H9 (cell line): ENCODE measurements at regions not wholly inside any gene's neighbourhood (a gene's known extent, or its start where the extent isn't known, plus 50 kb on each side); places are given as distances from the start of the nearest gene placed in this dataset.

Experiments
- DNase-seq: peaks from one replicate; pipeline ENCODE4 v3.0.0-alpha.2; 2017
- H2AFZ ChIP-seq: one replicate; pipeline ENCODE4 v1.6.1; 2013; ENCODE audit warnings: mild to moderate bottlenecking, low read length, control low read depth, moderate library complexity
- H2AK5ac ChIP-seq: 2 replicates; pipeline ENCODE4 v1.6.1; 2013; ENCODE audit warnings: low read length, control low read depth, mixed read lengths; ENCODE audit not compliant: insufficient read length
- H2BK120ac ChIP-seq: one replicate; pipeline ENCODE4 v1.6.1; 2013; ENCODE audit warnings: low read depth, mild to moderate bottlenecking, low read length, control low read depth, inconsistent platforms; ENCODE audit not compliant: poor library complexity, severe bottlenecking
- H2BK12ac ChIP-seq: 2 replicates; pipeline ENCODE4 v1.6.1; 2013; ENCODE audit warnings: low read length, control low read depth, mixed read lengths, low read depth; ENCODE audit not compliant: insufficient read length
- H2BK15ac ChIP-seq: 2 replicates; pipeline ENCODE4 v1.6.1; 2013; ENCODE audit warnings: low read depth, low read length, control low read depth
- H2BK20ac ChIP-seq: one replicate; pipeline ENCODE4 v1.6.1; 2013; ENCODE audit warnings: low read depth, mild to moderate bottlenecking, low read length, control low read depth, inconsistent platforms; ENCODE audit not compliant: poor library complexity, severe bottlenecking
- H2BK5ac ChIP-seq: 2 replicates; pipeline ENCODE4 v1.6.1; 2013; ENCODE audit warnings: low read length, control low read depth, mixed read lengths; ENCODE audit not compliant: insufficient read length
- H3K14ac ChIP-seq: 2 replicates; pipeline ENCODE4 v1.6.1; 2013; ENCODE audit warnings: low read length, control low read depth; ENCODE audit not compliant: insufficient read depth
- H3K18ac ChIP-seq: 2 replicates; pipeline ENCODE4 v1.6.1; 2013; ENCODE audit warnings: low read depth, mild to moderate bottlenecking, mixed read lengths, low read length, control low read depth; ENCODE audit not compliant: insufficient read length
- H3K23ac ChIP-seq: 2 replicates; pipeline ENCODE4 v1.6.1; 2013; ENCODE audit warnings: low read length, control low read depth, mixed read lengths, low read depth; ENCODE audit not compliant: insufficient read length
- H3K23me2 ChIP-seq: 2 replicates; pipeline ENCODE4 v1.6.1; 2013; ENCODE audit warnings: low read depth, mild to moderate bottlenecking, mixed read lengths, low read length, control low read depth; ENCODE audit not compliant: insufficient read length, poor library complexity, severe bottlenecking
- H3K27ac ChIP-seq: 2 replicates; pipeline ENCODE4 v1.5.1; 2013; ENCODE audit warnings: low read length, control low read depth, mixed read lengths, low read depth; ENCODE audit not compliant: insufficient read length
- H3K27me3 ChIP-seq: 2 replicates; pipeline ENCODE4 v1.6.1; 2013; ENCODE audit warnings: low read length, control low read depth, inconsistent platforms; ENCODE audit not compliant: insufficient read depth
- H3K4ac ChIP-seq: 2 replicates; pipeline ENCODE4 v1.6.1; 2013; ENCODE audit warnings: low read depth, mild to moderate bottlenecking, control low read depth, inconsistent platforms, low read length, moderate library complexity
- H3K4me1 ChIP-seq: 2 replicates; pipeline ENCODE4 v1.6.1; 2013; ENCODE audit warnings: low read length, control low read depth, inconsistent platforms; ENCODE audit not compliant: insufficient read depth
- H3K4me2 ChIP-seq: 2 replicates; pipeline ENCODE4 v1.6.1; 2013; ENCODE audit warnings: low read length, control low read depth, mixed read lengths; ENCODE audit not compliant: insufficient read length, insufficient read depth
- H3K56ac ChIP-seq: 2 replicates; pipeline ENCODE4 v1.6.1; 2013; ENCODE audit warnings: low read depth, mild to moderate bottlenecking, mixed read lengths, low read length, control low read depth; ENCODE audit not compliant: insufficient read length
- H3K79me1 ChIP-seq: 2 replicates; pipeline ENCODE4 v1.6.1; 2013; ENCODE audit warnings: low read depth, mild to moderate bottlenecking, moderate library complexity, low read length, control low read depth, inconsistent platforms; ENCODE audit not compliant: insufficient read depth, poor library complexity, severe bottlenecking
- H3K79me2 ChIP-seq: 2 replicates; pipeline ENCODE4 v1.6.1; 2013; ENCODE audit warnings: low read length, control low read depth, inconsistent platforms; ENCODE audit not compliant: insufficient read depth
- H3K9ac ChIP-seq: 2 replicates; pipeline ENCODE4 v1.6.1; 2013; ENCODE audit warnings: low read length, control low read depth, mixed read lengths; ENCODE audit not compliant: insufficient read length; ENCODE audit errors: extremely low read depth
- H3K9me3 ChIP-seq: one replicate; pipeline ENCODE4 v1.6.1; 2013; ENCODE audit warnings: low read depth, low read length, inconsistent platforms; ENCODE audit not compliant: control insufficient read depth
- H3T11ph ChIP-seq: one replicate; pipeline ENCODE4 v1.6.1; 2013; ENCODE audit warnings: mild to moderate bottlenecking, low read length, control low read depth, inconsistent platforms
- H4K20me1 ChIP-seq: one replicate; pipeline ENCODE4 v1.6.1; 2013; ENCODE audit not compliant: control insufficient read depth, insufficient read length, insufficient read depth
- H4K5ac ChIP-seq: 2 replicates; pipeline ENCODE4 v1.6.1; 2013; ENCODE audit warnings: low read depth, mild to moderate bottlenecking, mixed read lengths, low read length, control low read depth; ENCODE audit not compliant: insufficient read length
- H4K8ac ChIP-seq: replicated peaks from 2 replicates; pipeline ENCODE4 v1.6.1; 2013; ENCODE audit warnings: low read length, control low read depth, mixed read lengths, low read depth; ENCODE audit not compliant: insufficient read length
- H4K91ac ChIP-seq: 2 replicates; pipeline ENCODE4 v1.6.1; 2013; ENCODE audit warnings: low read depth, mild to moderate bottlenecking, moderate library complexity, mixed read lengths, low read length, control low read depth; ENCODE audit not compliant: insufficient read length
- H3K27ac Mint-ChIP-seq, 3 experiments: 2 replicates in 2 of 3; 3 replicates in 1 of 3; pipeline ENCODE4 v1.8.0; 2020 to 2021; ENCODE audit warnings: mixed read lengths in 3 of 3, mild to moderate bottlenecking in 1 of 3, moderate library complexity in 1 of 3
- H3K27me3 Mint-ChIP-seq: 2 replicates; pipeline ENCODE4 v1.8.0; 2021; ENCODE audit warnings: low read depth, mild to moderate bottlenecking, moderate library complexity, mixed read lengths
- H3K36me3 Mint-ChIP-seq, 3 experiments: 2 replicates in 2 of 3; 3 replicates in 1 of 3; pipeline ENCODE4 v1.8.0; 2020 to 2021; ENCODE audit warnings: low read depth in 3 of 3, mixed read lengths in 3 of 3; ENCODE audit not compliant: insufficient read depth in 1 of 3
- H3K4me1 Mint-ChIP-seq, 2 experiments: 2 replicates each; pipeline ENCODE4 v1.8.0; 2020; ENCODE audit warnings: mixed read lengths in 2 of 2
- H3K4me3 Mint-ChIP-seq, 2 experiments: 2 replicates in 1 of 2; 3 replicates in 1 of 2; pipeline ENCODE4 v1.8.0; 2020 to 2021; ENCODE audit warnings: mild to moderate bottlenecking in 2 of 2, mixed read lengths in 2 of 2, moderate library complexity in 1 of 2
- H3K9me3 Mint-ChIP-seq, 2 experiments: 2 replicates in 1 of 2; 3 replicates in 1 of 2; pipeline ENCODE4 v1.8.0; 2020; ENCODE audit warnings: mild to moderate bottlenecking in 2 of 2, mixed read lengths in 2 of 2, moderate library complexity in 1 of 2
- WGBS: extraction: QIAGEN DNeasy Blood & Tissue Kit; methylation state at CpG from one replicate; pipeline ENCODE4 v1.1.7; 2013; ENCODE audit warnings: missing lambda C conversion rate, low lambda C conversion rate, mixed read lengths; ENCODE audit not compliant: insufficient read length; ENCODE audit errors: extremely low coverage; 5-methylcytosine and 5-hydroxymethylcytosine counted together
- TF ChIP-seq, protein P1 (sequence below): fragments of 200-600 bp; sonication (generic); conservative IDR thresholded peaks from 3 replicates; pipeline ENCODE4 v1.8.0; 2021; ENCODE audit warnings: antibody characterized with exemption, mild to moderate bottlenecking

GRCh38 chr22:34917239-34917638 is 148.7 kb upstream of the ISX start:
- WGBS = no CpG with 5 or more reads among the region's 5 CpGs
- Histone ChIP-seq H3K79me1 (no peaks in the 10 kb centered on the region), H2AFZ (no peak overlapping the region), H2AK5ac (no peak overlapping the region), H3K27me3 (no peaks in the 10 kb centered on the region), H3K9me3 (no peaks in the 10 kb centered on the region), H3T11ph (no peak overlapping the region), H3K79me2 (no peaks in the 10 kb centered on the region), H3K56ac (no peak overlapping the region), H4K8ac (no peak overlapping the region), H4K91ac (no peak overlapping the region), H4K20me1 (no peaks in the 10 kb centered on the region), H3K27ac (no peak overlapping the region), H3K4ac (no peak overlapping the region), H3K18ac (no peak overlapping the region), H2BK15ac (no peak overlapping the region), H3K14ac (no peak overlapping the region), H2BK20ac (no peak overlapping the region), H4K5ac (no peak overlapping the region), H2BK120ac (no peak overlapping the region), H3K23ac (no peak overlapping the region), H3K4me2 (no peak overlapping the region), H3K4me1 (no peaks in the 10 kb centered on the region), H3K9ac (no peak overlapping the region), H3K23me2 (no peaks in the 10 kb centered on the region), H2BK5ac (no peak overlapping the region), H2BK12ac (no peak overlapping the region)
- H3K27ac Mint-ChIP-seq = peak overlapping the region in 1 of 3 experiments; percentile 42; a peak in 2 of 7 replicates
- peaks cover 4 to 7% of the 10 kb centered on the region in 2 experiments for H3K4me1 Mint-ChIP-seq
- TF ChIP-seq, protein P1, sequence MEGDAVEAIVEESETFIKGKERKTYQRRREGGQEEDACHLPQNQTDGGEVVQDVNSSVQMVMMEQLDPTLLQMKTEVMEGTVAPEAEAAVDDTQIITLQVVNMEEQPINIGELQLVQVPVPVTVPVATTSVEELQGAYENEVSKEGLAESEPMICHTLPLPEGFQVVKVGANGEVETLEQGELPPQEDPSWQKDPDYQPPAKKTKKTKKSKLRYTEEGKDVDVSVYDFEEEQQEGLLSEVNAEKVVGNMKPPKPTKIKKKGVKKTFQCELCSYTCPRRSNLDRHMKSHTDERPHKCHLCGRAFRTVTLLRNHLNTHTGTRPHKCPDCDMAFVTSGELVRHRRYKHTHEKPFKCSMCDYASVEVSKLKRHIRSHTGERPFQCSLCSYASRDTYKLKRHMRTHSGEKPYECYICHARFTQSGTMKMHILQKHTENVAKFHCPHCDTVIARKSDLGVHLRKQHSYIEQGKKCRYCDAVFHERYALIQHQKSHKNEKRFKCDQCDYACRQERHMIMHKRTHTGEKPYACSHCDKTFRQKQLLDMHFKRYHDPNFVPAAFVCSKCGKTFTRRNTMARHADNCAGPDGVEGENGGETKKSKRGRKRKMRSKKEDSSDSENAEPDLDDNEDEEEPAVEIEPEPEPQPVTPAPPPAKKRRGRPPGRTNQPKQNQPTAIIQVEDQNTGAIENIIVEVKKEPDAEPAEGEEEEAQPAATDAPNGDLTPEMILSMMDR = no peak
- peaks cover 16% of the 10 kb centered on the region for H3K27me3 Mint-ChIP-seq
- H3K9me3 Mint-ChIP-seq = peaks cover 0 to 3% of the 10 kb centered on the region in 2 experiments; a peak in 1 of 5 replicates
- no peaks in the 10 kb centered on the region; a peak in 1 of 7 replicates for H3K36me3 Mint-ChIP-seq
- no peak overlapping the region for H3K4me3 Mint-ChIP-seq
- DNase-seq = no peak
